ENCODE measurements at regions not wholly inside any gene's neighbourhood (a gene's known extent, or its start where the extent isn't known, plus 50 kb on each side); places are given as distances from the start of the nearest gene placed in this dataset.

DNA sequence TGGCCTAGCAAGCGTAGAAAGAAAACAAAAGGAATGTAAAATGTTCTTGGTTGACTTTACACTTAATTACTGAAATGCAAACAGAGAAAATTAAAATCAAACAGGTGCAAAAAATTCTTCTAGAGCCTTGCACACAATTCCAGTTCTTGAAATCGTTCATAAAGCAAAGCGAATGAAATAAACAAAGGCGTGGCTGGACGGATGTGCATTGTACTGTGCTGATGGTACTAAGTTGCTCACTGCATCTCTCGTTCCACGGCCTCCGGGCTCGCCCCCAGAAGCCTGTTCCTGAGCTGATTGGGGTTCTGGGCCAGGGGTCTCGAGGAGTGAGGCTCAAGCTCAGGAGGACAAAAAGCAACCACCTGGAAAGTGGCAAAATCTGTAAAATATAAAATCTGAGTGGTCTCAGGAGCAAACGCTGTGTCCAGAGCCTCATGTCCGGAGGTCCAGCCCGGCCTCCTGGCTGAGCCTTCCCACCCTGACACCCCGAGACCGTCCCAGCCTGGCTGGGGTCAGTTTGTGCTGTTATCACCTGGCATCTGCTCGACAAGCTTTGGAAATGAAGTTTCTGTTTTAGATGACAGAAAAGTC lies 71.3 kb downstream of the TTLL2 start (continued):
- TF ChIP-seq ZNF629 (tag by site-specific recombination; IDR thresholded peaks at IDR 0.05) (no peak), ZNF48 (tag by site-specific recombination; IDR thresholded peaks at IDR 0.05) (no peak)

DNA sequence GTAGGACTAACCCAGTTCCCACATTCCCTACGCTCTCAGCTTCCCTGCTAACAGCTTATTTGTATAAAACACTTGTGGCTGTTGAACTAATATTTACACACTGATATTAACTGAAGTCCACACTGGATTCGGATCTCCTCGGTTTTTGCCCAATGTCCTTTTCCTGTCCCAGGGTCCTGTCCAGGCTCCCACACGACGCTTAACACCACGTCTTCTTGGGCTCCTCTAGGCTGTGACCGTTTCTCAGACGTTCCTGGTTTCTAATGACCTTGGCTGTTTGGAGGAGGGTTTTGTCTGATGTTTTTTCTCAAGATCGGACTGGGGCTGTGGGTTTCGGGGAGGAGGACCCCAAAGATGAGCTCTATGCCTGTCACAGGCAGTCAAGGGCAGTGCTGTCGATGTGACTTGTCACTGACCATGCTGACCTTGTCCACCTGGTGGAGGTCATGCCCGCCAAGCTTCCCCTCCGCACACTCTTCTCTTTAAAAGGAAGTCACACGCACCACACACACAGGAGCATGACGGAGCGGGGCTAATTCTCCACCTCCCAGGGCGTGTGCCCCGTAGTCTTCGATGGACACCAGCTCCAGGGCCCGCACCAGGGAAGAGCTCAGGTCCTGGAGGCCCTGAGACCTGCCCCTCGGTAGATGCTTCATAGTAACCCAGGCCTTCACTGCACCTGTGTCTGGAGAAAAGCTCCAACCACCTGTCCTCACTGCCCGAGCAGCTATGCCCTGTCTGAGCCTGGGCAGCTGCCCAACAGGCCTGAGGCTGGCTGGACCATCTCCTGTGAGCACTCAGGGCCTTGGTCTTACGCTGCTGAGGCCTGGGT lies 72.0 kb downstream of the TTLL2 start:
- ChIA-PET CTCF (no interaction called here), POLR2A (no interaction called here)
- H3K4me3 ChIP-seq (ENCODE audit: low read depth, low read length) = no peak overlapping the region
- H3K9me3 ChIP-seq (ENCODE audit: control insufficient read depth, insufficient read depth, low read depth, low read length) = no peaks in the 10 kb centered on the region
- no peaks in the 10 kb centered on the region for H3K36me3 ChIP-seq (ENCODE audit: control insufficient read depth in 2 of 2, insufficient read depth in 1 of 2, low read length in 2 of 2)
- H3K27ac ChIP-seq (ENCODE audit: extremely low read depth, low read depth, low read length) = no peak overlapping the region
- TF ChIP-seq, protein P1, sequence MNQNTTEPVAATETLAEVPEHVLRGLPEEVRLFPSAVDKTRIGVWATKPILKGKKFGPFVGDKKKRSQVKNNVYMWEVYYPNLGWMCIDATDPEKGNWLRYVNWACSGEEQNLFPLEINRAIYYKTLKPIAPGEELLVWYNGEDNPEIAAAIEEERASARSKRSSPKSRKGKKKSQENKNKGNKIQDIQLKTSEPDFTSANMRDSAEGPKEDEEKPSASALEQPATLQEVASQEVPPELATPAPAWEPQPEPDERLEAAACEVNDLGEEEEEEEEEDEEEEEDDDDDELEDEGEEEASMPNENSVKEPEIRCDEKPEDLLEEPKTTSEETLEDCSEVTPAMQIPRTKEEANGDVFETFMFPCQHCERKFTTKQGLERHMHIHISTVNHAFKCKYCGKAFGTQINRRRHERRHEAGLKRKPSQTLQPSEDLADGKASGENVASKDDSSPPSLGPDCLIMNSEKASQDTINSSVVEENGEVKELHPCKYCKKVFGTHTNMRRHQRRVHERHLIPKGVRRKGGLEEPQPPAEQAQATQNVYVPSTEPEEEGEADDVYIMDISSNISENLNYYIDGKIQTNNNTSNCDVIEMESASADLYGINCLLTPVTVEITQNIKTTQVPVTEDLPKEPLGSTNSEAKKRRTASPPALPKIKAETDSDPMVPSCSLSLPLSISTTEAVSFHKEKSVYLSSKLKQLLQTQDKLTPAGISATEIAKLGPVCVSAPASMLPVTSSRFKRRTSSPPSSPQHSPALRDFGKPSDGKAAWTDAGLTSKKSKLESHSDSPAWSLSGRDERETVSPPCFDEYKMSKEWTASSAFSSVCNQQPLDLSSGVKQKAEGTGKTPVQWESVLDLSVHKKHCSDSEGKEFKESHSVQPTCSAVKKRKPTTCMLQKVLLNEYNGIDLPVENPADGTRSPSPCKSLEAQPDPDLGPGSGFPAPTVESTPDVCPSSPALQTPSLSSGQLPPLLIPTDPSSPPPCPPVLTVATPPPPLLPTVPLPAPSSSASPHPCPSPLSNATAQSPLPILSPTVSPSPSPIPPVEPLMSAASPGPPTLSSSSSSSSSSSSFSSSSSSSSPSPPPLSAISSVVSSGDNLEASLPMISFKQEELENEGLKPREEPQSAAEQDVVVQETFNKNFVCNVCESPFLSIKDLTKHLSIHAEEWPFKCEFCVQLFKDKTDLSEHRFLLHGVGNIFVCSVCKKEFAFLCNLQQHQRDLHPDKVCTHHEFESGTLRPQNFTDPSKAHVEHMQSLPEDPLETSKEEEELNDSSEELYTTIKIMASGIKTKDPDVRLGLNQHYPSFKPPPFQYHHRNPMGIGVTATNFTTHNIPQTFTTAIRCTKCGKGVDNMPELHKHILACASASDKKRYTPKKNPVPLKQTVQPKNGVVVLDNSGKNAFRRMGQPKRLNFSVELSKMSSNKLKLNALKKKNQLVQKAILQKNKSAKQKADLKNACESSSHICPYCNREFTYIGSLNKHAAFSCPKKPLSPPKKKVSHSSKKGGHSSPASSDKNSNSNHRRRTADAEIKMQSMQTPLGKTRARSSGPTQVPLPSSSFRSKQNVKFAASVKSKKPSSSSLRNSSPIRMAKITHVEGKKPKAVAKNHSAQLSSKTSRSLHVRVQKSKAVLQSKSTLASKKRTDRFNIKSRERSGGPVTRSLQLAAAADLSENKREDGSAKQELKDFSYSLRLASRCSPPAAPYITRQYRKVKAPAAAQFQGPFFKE (tag by site-specific recombination; IDR thresholded peaks at IDR 0.05; ENCODE audit: borderline replicate concordance) = no peak
- TF ChIP-seq ZNF214 (tag by site-specific recombination; IDR thresholded peaks at IDR 0.05; ENCODE audit: borderline replicate concordance) (no peak), ZNF112 (tag by site-specific recombination; IDR thresholded peaks at IDR 0.05) (no peak), ZNF24 (tag by site-specific recombination; IDR thresholded peaks at IDR 0.05) (no peak), ZNF354C (tag by site-specific recombination; IDR thresholded peaks at IDR 0.05; ENCODE audit: borderline replicate concordance, low read depth) (no peak)
- TF ChIP-seq, protein P2, sequence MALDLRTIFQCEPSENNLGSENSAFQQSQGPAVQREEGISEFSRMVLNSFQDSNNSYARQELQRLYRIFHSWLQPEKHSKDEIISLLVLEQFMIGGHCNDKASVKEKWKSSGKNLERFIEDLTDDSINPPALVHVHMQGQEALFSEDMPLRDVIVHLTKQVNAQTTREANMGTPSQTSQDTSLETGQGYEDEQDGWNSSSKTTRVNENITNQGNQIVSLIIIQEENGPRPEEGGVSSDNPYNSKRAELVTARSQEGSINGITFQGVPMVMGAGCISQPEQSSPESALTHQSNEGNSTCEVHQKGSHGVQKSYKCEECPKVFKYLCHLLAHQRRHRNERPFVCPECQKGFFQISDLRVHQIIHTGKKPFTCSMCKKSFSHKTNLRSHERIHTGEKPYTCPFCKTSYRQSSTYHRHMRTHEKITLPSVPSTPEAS (tag by site-specific recombination; IDR thresholded peaks at IDR 0.05) = no peak
- H3K4me1 ChIP-seq (ENCODE audit: control insufficient read depth, insufficient read depth, low read length) = no peaks in the 10 kb centered on the region

DNA sequence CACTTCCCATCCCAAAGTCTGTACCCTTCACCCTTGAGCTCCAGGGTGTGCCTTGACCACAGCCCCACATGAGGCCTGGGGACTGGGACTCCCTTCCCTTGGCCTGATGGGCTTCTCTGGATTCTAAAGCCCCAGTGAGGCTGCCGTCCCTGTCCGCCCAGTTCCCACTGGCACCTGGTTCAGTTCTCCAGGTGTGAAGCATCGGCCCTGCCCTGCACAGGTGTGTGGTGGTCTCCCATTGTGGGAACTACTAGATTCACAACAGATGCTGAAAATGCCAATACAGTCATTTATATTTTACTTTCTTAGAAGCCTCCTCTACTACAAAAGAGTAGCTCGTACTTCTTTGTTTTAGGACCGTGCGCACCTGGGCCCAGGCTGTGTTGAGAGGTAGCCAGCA lies 72.8 kb downstream of the TTLL2 start:
- H3K4me3 ChIP-seq (ENCODE audit: low read depth, low read length) = no peak overlapping the region
- no peaks in the 10 kb centered on the region for H3K36me3 ChIP-seq (ENCODE audit: control insufficient read depth in 2 of 2, insufficient read depth in 1 of 2, low read length in 2 of 2)
- no peaks in the 10 kb centered on the region for H3K4me1 ChIP-seq (ENCODE audit: control insufficient read depth, insufficient read depth, low read length)
- H3K27ac ChIP-seq (ENCODE audit: extremely low read depth, low read depth, low read length) = no peak overlapping the region
- ChIA-PET CTCF (no interaction called here), POLR2A (no interaction called here)
- no peaks in the 10 kb centered on the region for H3K9me3 ChIP-seq (ENCODE audit: control insufficient read depth, insufficient read depth, low read depth, low read length)
- TF ChIP-seq BCL11A (tag by site-specific recombination; IDR thresholded peaks at IDR 0.05; ENCODE audit: low read depth) (no peak), ZNF555 (tag by site-specific recombination; conservative IDR thresholded peaks at IDR 0.05) (no peak), SP2 (tag by site-specific recombination; IDR thresholded peaks at IDR 0.05) (no peak), ZNF48 (tag by site-specific recombination; IDR thresholded peaks at IDR 0.05) (no peak), MYNN (tag by site-specific recombination; IDR thresholded peaks at IDR 0.05; ENCODE audit: borderline replicate concordance) (no peak), ZNF292 (tag by site-specific recombination; IDR thresholded peaks at IDR 0.05; ENCODE audit: borderline replicate concordance, low read depth) (no peak), ZNF132 (tag by site-specific recombination; IDR thresholded peaks at IDR 0.05; ENCODE audit: borderline replicate concordance) (no peak), ZNF561 (tag by site-specific recombination; IDR thresholded peaks at IDR 0.05; ENCODE audit: borderline replicate concordance) (no peak), ZSCAN23 (tag by site-specific recombination; IDR thresholded peaks at IDR 0.05) (no peak)
- TF ChIP-seq, protein P3, sequence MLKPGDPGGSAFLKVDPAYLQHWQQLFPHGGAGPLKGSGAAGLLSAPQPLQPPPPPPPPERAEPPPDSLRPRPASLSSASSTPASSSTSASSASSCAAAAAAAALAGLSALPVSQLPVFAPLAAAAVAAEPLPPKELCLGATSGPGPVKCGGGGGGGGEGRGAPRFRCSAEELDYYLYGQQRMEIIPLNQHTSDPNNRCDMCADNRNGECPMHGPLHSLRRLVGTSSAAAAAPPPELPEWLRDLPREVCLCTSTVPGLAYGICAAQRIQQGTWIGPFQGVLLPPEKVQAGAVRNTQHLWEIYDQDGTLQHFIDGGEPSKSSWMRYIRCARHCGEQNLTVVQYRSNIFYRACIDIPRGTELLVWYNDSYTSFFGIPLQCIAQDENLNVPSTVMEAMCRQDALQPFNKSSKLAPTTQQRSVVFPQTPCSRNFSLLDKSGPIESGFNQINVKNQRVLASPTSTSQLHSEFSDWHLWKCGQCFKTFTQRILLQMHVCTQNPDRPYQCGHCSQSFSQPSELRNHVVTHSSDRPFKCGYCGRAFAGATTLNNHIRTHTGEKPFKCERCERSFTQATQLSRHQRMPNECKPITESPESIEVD (tag by site-specific recombination; IDR thresholded peaks at IDR 0.05) = no peak
- TF ChIP-seq, protein P4, sequence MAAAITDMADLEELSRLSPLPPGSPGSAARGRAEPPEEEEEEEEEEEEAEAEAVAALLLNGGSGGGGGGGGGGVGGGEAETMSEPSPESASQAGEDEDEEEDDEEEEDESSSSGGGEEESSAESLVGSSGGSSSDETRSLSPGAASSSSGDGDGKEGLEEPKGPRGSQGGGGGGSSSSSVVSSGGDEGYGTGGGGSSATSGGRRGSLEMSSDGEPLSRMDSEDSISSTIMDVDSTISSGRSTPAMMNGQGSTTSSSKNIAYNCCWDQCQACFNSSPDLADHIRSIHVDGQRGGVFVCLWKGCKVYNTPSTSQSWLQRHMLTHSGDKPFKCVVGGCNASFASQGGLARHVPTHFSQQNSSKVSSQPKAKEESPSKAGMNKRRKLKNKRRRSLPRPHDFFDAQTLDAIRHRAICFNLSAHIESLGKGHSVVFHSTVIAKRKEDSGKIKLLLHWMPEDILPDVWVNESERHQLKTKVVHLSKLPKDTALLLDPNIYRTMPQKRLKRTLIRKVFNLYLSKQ (tag by site-specific recombination; IDR thresholded peaks at IDR 0.05; ENCODE audit: borderline replicate concordance) = no peak

All from HEK293 (cell line).